IPS-NIHi7 (cell line): ENCODE measurements at regions not wholly inside any gene's neighbourhood (a gene's known extent, or its start where the extent isn't known, plus 50 kb on each side); places are given as distances from the start of the nearest gene placed in this dataset.

Source experiments
- DNase-seq: peaks from one replicate; pipeline ENCODE4 v3.0.0; 2012; ENCODE audit warnings: mixed read lengths; ENCODE audit errors: extremely low spot score

GRCh38 chr18:73646196-73646595 is 501.4 kb downstream of the FBXO15 start:
- DNase-seq, result no peak

GRCh38 chr18:73645160-73645715 is 502.4 kb downstream of the FBXO15 start:
- no peak for DNase-seq

GRCh38 chr18:73639788-73640187 is 507.8 kb downstream of the FBXO15 start:
- DNase-seq, result no peak

GRCh38 chr18:73638709-73639108 is 508.9 kb downstream of the FBXO15 start:
- DNase-seq, result no peak

GRCh38 chr18:73636355-73636754 is 511.3 kb downstream of the FBXO15 start:
- DNase-seq, result no peak

- no peak for DNase-seq
Measured at GRCh38 chr18:73626859-73627258, 520.8 kb downstream of the FBXO15 start.

- DNase-seq, result no peak
Measured at GRCh38 chr18:73626221-73626620, 521.4 kb downstream of the FBXO15 start.

GRCh38 chr18:73621091-73621490 is 526.5 kb downstream of the FBXO15 start:
- DNase-seq, result no peak

- no peak for DNase-seq
Measured at GRCh38 chr18:73617981-73618380, 529.7 kb downstream of the FBXO15 start.

GRCh38 chr18:73615506-73615905 is 532.1 kb downstream of the FBXO15 start:
- DNase-seq, result no peak

GRCh38 chr18:73614812-73615211 is 532.8 kb downstream of the FBXO15 start:
- no peak for DNase-seq

- DNase-seq, result no peak
Measured at GRCh38 chr18:73613706-73614340, 533.8 kb downstream of the FBXO15 start.

GRCh38 chr18:73597832-73598615 is 549.6 kb downstream of the FBXO15 start:
- peak; percentile 19 for DNase-seq

GRCh38 chr18:73594749-73595148 is 552.9 kb downstream of the FBXO15 start:
- DNase-seq, result no peak

- no peak for DNase-seq
Measured at GRCh38 chr18:73593207-73593606, 554.4 kb downstream of the FBXO15 start.

GRCh38 chr18:73590950-73591349 is 556.7 kb downstream of the FBXO15 start:
- no peak for DNase-seq

GRCh38 chr18:73579698-73580097 is 567.9 kb downstream of the FBXO15 start:
- DNase-seq, result no peak

- no peak for DNase-seq
Measured at GRCh38 chr18:73577365-73577764, 570.3 kb downstream of the FBXO15 start.

GRCh38 chr18:73563901-73564472 is 583.6 kb downstream of the FBXO15 start:
- DNase-seq, result no peak

GRCh38 chr18:73563345-73563744 is 584.3 kb downstream of the FBXO15 start:
- no peak for DNase-seq

- DNase-seq, result no peak
Measured at GRCh38 chr18:73556904-73557303, 590.7 kb downstream of the FBXO15 start.

- no peak for DNase-seq
Measured at GRCh38 chr18:73552171-73552570, 595.5 kb downstream of the FBXO15 start.

- DNase-seq, result no peak
Measured at GRCh38 chr18:73551211-73551610, 596.4 kb downstream of the FBXO15 start.
